ENCODE measurements at regions not wholly inside any gene's neighbourhood (a gene's known extent, or its start where the extent isn't known, plus 50 kb on each side); places are given as distances from the start of the nearest gene placed in this dataset.
"Not testable (repeated sequence)": the region's sequence is repeated elsewhere in the genome, so short reads cannot be mapped to it uniquely, and the experiment has no call there.

- DNase-seq (ENCODE audit: low read depth in 3 of 3, low spot score in 2 of 3): no peak
These were observed 482.0 kb downstream of the DTWD2 start for GRCh38 chr5:118506217-118506852.

GRCh38 chr5:118502232-118502631, 486.1 kb downstream of the DTWD2 start:
- not testable (repeated sequence) for DNase-seq (ENCODE audit: low read depth in 3 of 3, low spot score in 2 of 3)

- no peak for DNase-seq (ENCODE audit: low read depth in 3 of 3, low spot score in 2 of 3)
These were observed 497.0 kb downstream of the DTWD2 start for GRCh38 chr5:118491351-118491750.

- DNase-seq (ENCODE audit: low read depth in 3 of 3, low spot score in 2 of 3): no peak
These were observed 501.6 kb downstream of the DTWD2 start for GRCh38 chr5:118486647-118487225.

- no peak for DNase-seq (ENCODE audit: low read depth in 3 of 3, low spot score in 2 of 3)
These were observed 509.1 kb downstream of the DTWD2 start for GRCh38 chr5:118479285-118479684.

GRCh38 chr5:118478852-118479251, 509.5 kb downstream of the DTWD2 start:
- DNase-seq (ENCODE audit: low read depth in 3 of 3, low spot score in 2 of 3): no peak

- DNase-seq (ENCODE audit: low read depth in 3 of 3, low spot score in 2 of 3): no peak
These were observed 520.3 kb downstream of the DTWD2 start for GRCh38 chr5:118468085-118468484.

- DNase-seq (ENCODE audit: low read depth in 3 of 3, low spot score in 2 of 3): no peak
These were observed 521.2 kb downstream of the DTWD2 start for GRCh38 chr5:118467103-118467502.

- no peak for DNase-seq (ENCODE audit: low read depth in 3 of 3, low spot score in 2 of 3)
These were observed 521.9 kb downstream of the DTWD2 start for GRCh38 chr5:118466418-118466817.

GRCh38 chr5:118462276-118462675, 526.1 kb downstream of the DTWD2 start:
- not testable (repeated sequence) for DNase-seq (ENCODE audit: low read depth in 3 of 3, low spot score in 2 of 3)

GRCh38 chr5:118461436-118461835, 526.9 kb downstream of the DTWD2 start:
- no peak for DNase-seq (ENCODE audit: low read depth in 3 of 3, low spot score in 2 of 3)

- DNase-seq (ENCODE audit: low read depth in 3 of 3, low spot score in 2 of 3): no peak
These were observed 528.9 kb downstream of the DTWD2 start for GRCh38 chr5:118459490-118459889.

- DNase-seq (ENCODE audit: low read depth in 3 of 3, low spot score in 2 of 3): no peak
These were observed 532.3 kb downstream of the DTWD2 start for GRCh38 chr5:118456085-118456484.

GRCh38 chr5:118451697-118452247, 536.6 kb downstream of the DTWD2 start:
- no peak for DNase-seq (ENCODE audit: low read depth in 3 of 3, low spot score in 2 of 3)

- no peak for DNase-seq (ENCODE audit: low read depth in 3 of 3, low spot score in 2 of 3)
These were observed 537.6 kb downstream of the DTWD2 start for GRCh38 chr5:118450554-118451332.

- no peak for DNase-seq (ENCODE audit: low read depth in 3 of 3, low spot score in 2 of 3)
These were observed 541.0 kb downstream of the DTWD2 start for GRCh38 chr5:118447350-118447749.

GRCh38 chr5:118441956-118442355, 546.4 kb downstream of the DTWD2 start:
- no peak for DNase-seq (ENCODE audit: low read depth in 3 of 3, low spot score in 2 of 3)

GRCh38 chr5:118441034-118441433, 547.3 kb downstream of the DTWD2 start:
- DNase-seq (ENCODE audit: low read depth in 3 of 3, low spot score in 2 of 3): no peak

GRCh38 chr5:118440496-118440895, 547.9 kb downstream of the DTWD2 start:
- DNase-seq (ENCODE audit: low read depth in 3 of 3, low spot score in 2 of 3): no peak

- no peak for DNase-seq (ENCODE audit: low read depth in 3 of 3, low spot score in 2 of 3)
These were observed 548.5 kb downstream of the DTWD2 start for GRCh38 chr5:118439831-118440230.

- no peak for DNase-seq (ENCODE audit: low read depth in 3 of 3, low spot score in 2 of 3)
These were observed 553.2 kb downstream of the DTWD2 start for GRCh38 chr5:118435131-118435530.

GRCh38 chr5:118434522-118434921, 553.8 kb downstream of the DTWD2 start:
- DNase-seq (ENCODE audit: low read depth in 3 of 3, low spot score in 2 of 3): no peak
